Gastroesophageal sphincter (tissue), 3 donors: ENCODE measurements at regions not wholly inside any gene's neighbourhood (a gene's known extent, or its start where the extent isn't known, plus 50 kb on each side); places are given as distances from the start of the nearest gene placed in this dataset.

Source experiments
- POLR2AphosphoS5 ChIP-seq: sonication (generic); formaldehyde crosslinking; IDR thresholded peaks from one replicate; pipeline ENCODE4 v1.6.1; 2017; ENCODE audit warnings: antibody characterized with exemption
- TF ChIP-seq, protein P1 (sequence below), 4 experiments: fragments of 200-600 bp in 2 of 4; fragments of 450-650 bp in 2 of 4; sonication (generic) in 1 of 4; IDR thresholded peaks; one replicate each; pipeline ENCODE4 v1.5.1; 2017 to 2019; ENCODE audit warnings: antibody characterized with exemption in 4 of 4, mild to moderate bottlenecking in 2 of 4, moderate library complexity in 2 of 4

DNA sequence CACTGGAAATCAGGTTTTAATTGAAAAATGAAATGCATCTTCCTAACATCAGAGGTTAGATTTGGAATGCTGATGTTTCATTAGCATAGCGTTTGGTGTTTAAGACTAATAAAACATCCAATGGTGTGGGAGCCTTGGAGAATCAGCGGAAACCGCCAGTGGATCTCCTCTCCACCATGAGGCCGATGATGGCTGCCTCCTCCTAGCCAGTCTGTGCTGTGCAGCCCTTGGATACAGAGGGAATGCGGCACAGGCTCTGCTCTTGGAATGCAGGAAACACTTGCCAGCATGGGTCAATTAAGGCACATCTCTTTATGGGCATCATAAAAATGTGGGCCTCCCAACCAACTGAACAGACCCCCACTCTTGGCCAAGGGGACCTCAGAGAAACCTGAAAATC lies 259.9 kb downstream of the GLRX3 start:
- TF ChIP-seq, protein P1, sequence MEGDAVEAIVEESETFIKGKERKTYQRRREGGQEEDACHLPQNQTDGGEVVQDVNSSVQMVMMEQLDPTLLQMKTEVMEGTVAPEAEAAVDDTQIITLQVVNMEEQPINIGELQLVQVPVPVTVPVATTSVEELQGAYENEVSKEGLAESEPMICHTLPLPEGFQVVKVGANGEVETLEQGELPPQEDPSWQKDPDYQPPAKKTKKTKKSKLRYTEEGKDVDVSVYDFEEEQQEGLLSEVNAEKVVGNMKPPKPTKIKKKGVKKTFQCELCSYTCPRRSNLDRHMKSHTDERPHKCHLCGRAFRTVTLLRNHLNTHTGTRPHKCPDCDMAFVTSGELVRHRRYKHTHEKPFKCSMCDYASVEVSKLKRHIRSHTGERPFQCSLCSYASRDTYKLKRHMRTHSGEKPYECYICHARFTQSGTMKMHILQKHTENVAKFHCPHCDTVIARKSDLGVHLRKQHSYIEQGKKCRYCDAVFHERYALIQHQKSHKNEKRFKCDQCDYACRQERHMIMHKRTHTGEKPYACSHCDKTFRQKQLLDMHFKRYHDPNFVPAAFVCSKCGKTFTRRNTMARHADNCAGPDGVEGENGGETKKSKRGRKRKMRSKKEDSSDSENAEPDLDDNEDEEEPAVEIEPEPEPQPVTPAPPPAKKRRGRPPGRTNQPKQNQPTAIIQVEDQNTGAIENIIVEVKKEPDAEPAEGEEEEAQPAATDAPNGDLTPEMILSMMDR (IDR thresholded peaks at IDR 0.05), result no peak
- TF ChIP-seq POLR2AphosphoS5, result no peak
